ENCODE measurements at regions not wholly inside any gene's neighbourhood (a gene's known extent, or its start where the extent isn't known, plus 50 kb on each side); places are given as distances from the start of the nearest gene placed in this dataset.

GRCh38 chr4:164538097-164538496 is 215.8 kb upstream of the SMIM31 start:
- intact Hi-C loops (cut with DNase I), result no loop called here
- 80 to 89% methylated on average over 4 of the region's 4 CpGs for WGBS, 2 donors
- Histone ChIP-seq H3K4me1 (no peaks in the 10 kb centered on the region), H3K27ac (no peak overlapping the region), H3K9me3 (no peaks in the 10 kb centered on the region), H3K4me3 (replicated peaks in 1 of 3) (no peak overlapping the region), H3K36me3 (no peaks in the 10 kb centered on the region), H3K27me3 (no peaks in the 10 kb centered on the region)
- TF ChIP-seq POLR2A (IDR thresholded peaks at IDR 0.05) (no peak), CTCF (IDR thresholded peaks at IDR 0.05) (no peak)
- DNase-seq, result no peak

GRCh38 chr4:164540987-164541386 is 212.9 kb upstream of the SMIM31 start:
- DNase-seq, result no peak
- H3K4me3 ChIP-seq (replicated peaks in 1 of 3), result no peak overlapping the region
- no peak overlapping the region for H3K27ac ChIP-seq
- intact Hi-C loops (cut with DNase I), result no loop called here
- H3K36me3 ChIP-seq, result no peaks in the 10 kb centered on the region
- no peak for TF ChIP-seq POLR2A (IDR thresholded peaks at IDR 0.05)
- no peaks in the 10 kb centered on the region for H3K4me1 ChIP-seq
- WGBS, 2 donors, result 95 to 97% methylated on average over 2 of the region's 2 CpGs
- H3K27me3 ChIP-seq, result no peaks in the 10 kb centered on the region
- no peaks in the 10 kb centered on the region for H3K9me3 ChIP-seq

GRCh38 chr4:164542431-164542830 is 211.5 kb upstream of the SMIM31 start:
- TF ChIP-seq CTCF (IDR thresholded peaks at IDR 0.05) (no peak), POLR2A (IDR thresholded peaks at IDR 0.05) (no peak)
- Histone ChIP-seq H3K4me3 (replicated peaks in 1 of 3) (no peak overlapping the region), H3K27ac (no peak overlapping the region), H3K4me1 (no peaks in the 10 kb centered on the region), H3K36me3 (no peaks in the 10 kb centered on the region), H3K9me3 (no peaks in the 10 kb centered on the region), H3K27me3 (no peaks in the 10 kb centered on the region)
- intact Hi-C loops (cut with DNase I), result no loop called here
- 61% methylated on average over 1 of the region's 1 CpG for WGBS, 2 donors
- no peak for DNase-seq

GRCh38 chr4:164550989-164551712 is 202.8 kb upstream of the SMIM31 start:
- intact Hi-C loops (cut with DNase I), result no loop called here
- no peak overlapping the region for H3K27ac ChIP-seq
- no peak for DNase-seq
- H3K9me3 ChIP-seq, result no peaks in the 10 kb centered on the region
- WGBS, 2 donors, result 80 to 83% methylated on average over 5 of the region's 5 CpGs
- H3K27me3 ChIP-seq, result no peaks in the 10 kb centered on the region
- no peaks in the 10 kb centered on the region for H3K36me3 ChIP-seq
- TF ChIP-seq POLR2A (IDR thresholded peaks at IDR 0.05), result no peak
- no peak for TF ChIP-seq CTCF (IDR thresholded peaks at IDR 0.05)
- no peaks in the 10 kb centered on the region for H3K4me1 ChIP-seq
- no peak overlapping the region for H3K4me3 ChIP-seq (replicated peaks in 1 of 3)

- no peaks in the 10 kb centered on the region for H3K36me3 ChIP-seq
- no peaks in the 10 kb centered on the region for H3K27me3 ChIP-seq
- no peaks in the 10 kb centered on the region for H3K4me1 ChIP-seq
- H3K9me3 ChIP-seq, result no peaks in the 10 kb centered on the region
- TF ChIP-seq POLR2A (IDR thresholded peaks at IDR 0.05) (no peak), CTCF (IDR thresholded peaks at IDR 0.05) (no peak)
- no peak overlapping the region for H3K4me3 ChIP-seq (replicated peaks in 1 of 3)
- H3K27ac ChIP-seq, result no peak overlapping the region
- no peak for DNase-seq
- intact Hi-C loops (cut with DNase I), result no loop called here
- WGBS, 2 donors, result 66 to 89% methylated on average over 2 of the region's 4 CpGs
These were observed 202.3 kb upstream of the SMIM31 start for GRCh38 chr4:164551713-164552040.
